NCI-H2029 treated with DMSO at 0.1 percent for 48 hours (cell line): ENCODE measurements at regions not wholly inside any gene's neighbourhood (a gene's known extent, or its start where the extent isn't known, plus 50 kb on each side); places are given as distances from the start of the nearest gene placed in this dataset.

Source experiments
- DNase-seq: peaks from one replicate; lab custom pipeline; 2025; lab: John Stamatoyannopoulos, UW

- DNase-seq: no peak
Measured at GRCh38 chr22:27386186-27386585, 415.4 kb downstream of the MN1 start.

GRCh38 chr22:27387561-27387960 lies 414.0 kb downstream of the MN1 start:
- no peak for DNase-seq

- DNase-seq: no peak
Measured at GRCh38 chr22:27388090-27388600, 413.4 kb downstream of the MN1 start.

GRCh38 chr22:27389727-27390075 lies 411.9 kb downstream of the MN1 start:
- no peak for DNase-seq

GRCh38 chr22:27391092-27391770 lies 410.3 kb downstream of the MN1 start:
- no peak for DNase-seq

GRCh38 chr22:27393371-27393770 lies 408.2 kb downstream of the MN1 start:
- peak; percentile 34 for DNase-seq

GRCh38 chr22:27394806-27395404 lies 406.7 kb downstream of the MN1 start:
- DNase-seq: no peak

GRCh38 chr22:27397036-27397953 lies 404.3 kb downstream of the MN1 start:
- DNase-seq: no peak

- DNase-seq: no peak
Measured at GRCh38 chr22:27397954-27398342, 403.6 kb downstream of the MN1 start.

- no peak for DNase-seq
Measured at GRCh38 chr22:27399161-27399560, 402.4 kb downstream of the MN1 start.

GRCh38 chr22:27400811-27401210 lies 400.7 kb downstream of the MN1 start:
- no peak for DNase-seq

- no peak for DNase-seq
Measured at GRCh38 chr22:27401321-27401720, 400.2 kb downstream of the MN1 start.

GRCh38 chr22:27404441-27404840 lies 397.1 kb downstream of the MN1 start:
- DNase-seq: no peak

GRCh38 chr22:27405672-27406388 lies 395.7 kb downstream of the MN1 start:
- no peak for DNase-seq

GRCh38 chr22:27406389-27406861 lies 395.1 kb downstream of the MN1 start:
- DNase-seq: no peak

- no peak for DNase-seq
Measured at GRCh38 chr22:27407369-27407985, 394.1 kb downstream of the MN1 start.

- DNase-seq: no peak
Measured at GRCh38 chr22:27408068-27408467, 393.5 kb downstream of the MN1 start.

- no peak for DNase-seq
Measured at GRCh38 chr22:27409299-27409698, 392.3 kb downstream of the MN1 start.

GRCh38 chr22:27412866-27413445 lies 388.6 kb downstream of the MN1 start:
- no peak for DNase-seq

GRCh38 chr22:27413702-27414101 lies 387.9 kb downstream of the MN1 start:
- no peak for DNase-seq
